ENCODE measurements at regions not wholly inside any gene's neighbourhood (a gene's known extent, or its start where the extent isn't known, plus 50 kb on each side); places are given as distances from the start of the nearest gene placed in this dataset.
"Not testable (repeated sequence)": the region's sequence is repeated elsewhere in the genome, so short reads cannot be mapped to it uniquely, and the experiment has no call there.

DNA sequence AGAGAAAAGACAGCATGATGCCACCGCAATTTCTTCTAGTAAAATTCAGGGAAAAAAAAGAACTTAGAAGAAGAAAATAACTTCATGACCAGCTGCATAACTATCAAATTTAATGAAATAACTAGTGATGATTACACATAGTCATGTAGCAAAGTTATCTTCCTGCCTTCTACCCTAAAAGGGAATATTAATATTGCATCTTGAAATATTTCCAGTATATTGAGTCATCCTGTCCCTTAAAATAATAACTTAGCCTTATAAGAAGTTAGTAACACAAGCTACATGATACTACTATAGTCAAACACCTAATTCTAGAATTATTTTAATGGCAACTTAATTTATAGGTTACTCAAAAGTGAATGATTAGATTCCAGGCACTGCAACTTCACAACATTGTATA, 289.2 kb downstream of the KLF12 start:
- no peak for DNase-seq (ENCODE audit: low spot score)

DNA sequence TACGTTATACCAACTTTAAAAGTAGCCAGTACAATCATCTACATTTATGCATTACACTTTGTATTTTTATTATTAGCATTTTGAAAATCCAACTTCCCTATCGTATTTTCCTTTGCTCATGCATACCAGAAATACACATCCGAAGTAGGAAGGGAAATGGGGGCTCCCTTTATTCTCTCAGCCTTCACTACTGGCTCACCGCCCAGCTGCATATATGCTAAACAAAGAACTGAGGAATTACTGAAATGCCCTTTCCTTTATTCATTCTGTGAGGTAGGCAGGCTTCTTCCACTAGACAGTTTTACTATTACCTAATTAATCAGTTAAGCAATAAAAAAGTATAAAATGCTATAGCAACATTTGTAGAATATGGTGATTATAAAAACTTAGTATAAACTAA, 291.6 kb downstream of the KLF12 start:
- no peak for DNase-seq (ENCODE audit: low spot score)

DNA sequence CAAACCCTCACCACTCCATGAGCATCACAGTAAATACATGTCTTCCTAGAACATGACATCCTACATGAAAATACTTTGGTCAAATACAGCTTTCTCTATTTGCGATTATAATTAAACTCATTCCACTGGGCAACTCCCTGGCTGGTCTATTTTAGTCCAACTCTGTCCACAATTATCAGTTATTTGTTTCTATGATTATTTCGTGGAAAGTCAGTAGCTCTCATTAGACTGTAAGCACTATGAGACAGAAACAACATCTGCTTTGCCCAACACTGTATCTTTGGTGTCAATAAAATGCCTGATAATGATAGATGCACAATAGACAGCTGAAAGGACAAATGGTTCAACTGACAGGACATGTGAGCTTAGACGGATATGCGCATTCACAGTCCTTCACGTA, 292.0 kb downstream of the KLF12 start:
- no peak for DNase-seq (ENCODE audit: low spot score)

DNA sequence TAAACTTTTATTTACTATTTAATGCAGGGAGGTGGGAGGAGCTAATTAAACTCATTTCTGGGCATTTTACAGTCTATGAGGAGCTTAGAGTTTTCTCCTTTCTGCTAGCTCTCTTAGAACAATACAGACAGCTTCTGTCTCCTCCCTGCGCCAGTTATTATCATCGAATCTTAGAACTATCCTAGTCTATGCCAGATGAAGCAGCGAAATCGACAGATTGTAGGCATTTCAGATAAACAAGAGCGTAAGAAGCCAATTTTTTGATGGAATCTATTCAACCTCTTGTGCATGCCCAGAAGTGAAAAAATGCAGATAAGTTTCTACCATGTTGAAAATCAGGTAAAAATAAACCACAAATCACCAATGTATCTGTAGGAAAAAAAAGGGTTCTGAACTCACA, 297.1 kb downstream of the KLF12 start:
- DNase-seq (ENCODE audit: low spot score), result no peak

DNA sequence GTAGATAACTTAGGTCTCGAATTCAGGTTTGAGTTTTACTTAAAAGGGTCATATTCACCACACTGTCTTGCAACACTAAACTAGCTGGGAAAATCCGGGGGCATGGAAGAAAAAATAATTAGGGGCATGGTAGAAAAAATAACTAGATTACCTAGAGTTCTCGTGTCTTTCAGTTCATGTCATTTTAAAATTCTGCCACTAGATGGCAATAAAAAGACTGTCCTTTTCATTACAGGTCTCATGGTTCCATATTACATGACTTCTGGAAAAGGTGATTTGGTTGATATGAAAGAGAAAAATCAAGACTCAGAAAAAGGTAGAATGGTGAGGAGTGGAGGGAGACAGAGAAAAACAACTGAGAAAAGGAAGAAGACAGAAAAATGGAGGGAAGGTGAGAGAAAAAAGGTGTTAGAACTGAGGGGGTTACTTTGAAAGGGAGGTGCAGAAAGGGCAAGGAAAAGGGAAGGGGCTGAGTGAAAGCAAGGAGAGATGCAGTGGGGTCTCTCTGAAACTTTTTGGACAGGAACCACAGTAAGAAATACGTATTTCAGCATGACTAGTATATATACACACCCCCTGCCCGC, 299.0 kb downstream of the KLF12 start:
- DNase-seq (ENCODE audit: low spot score), result peak; percentile 49

DNA sequence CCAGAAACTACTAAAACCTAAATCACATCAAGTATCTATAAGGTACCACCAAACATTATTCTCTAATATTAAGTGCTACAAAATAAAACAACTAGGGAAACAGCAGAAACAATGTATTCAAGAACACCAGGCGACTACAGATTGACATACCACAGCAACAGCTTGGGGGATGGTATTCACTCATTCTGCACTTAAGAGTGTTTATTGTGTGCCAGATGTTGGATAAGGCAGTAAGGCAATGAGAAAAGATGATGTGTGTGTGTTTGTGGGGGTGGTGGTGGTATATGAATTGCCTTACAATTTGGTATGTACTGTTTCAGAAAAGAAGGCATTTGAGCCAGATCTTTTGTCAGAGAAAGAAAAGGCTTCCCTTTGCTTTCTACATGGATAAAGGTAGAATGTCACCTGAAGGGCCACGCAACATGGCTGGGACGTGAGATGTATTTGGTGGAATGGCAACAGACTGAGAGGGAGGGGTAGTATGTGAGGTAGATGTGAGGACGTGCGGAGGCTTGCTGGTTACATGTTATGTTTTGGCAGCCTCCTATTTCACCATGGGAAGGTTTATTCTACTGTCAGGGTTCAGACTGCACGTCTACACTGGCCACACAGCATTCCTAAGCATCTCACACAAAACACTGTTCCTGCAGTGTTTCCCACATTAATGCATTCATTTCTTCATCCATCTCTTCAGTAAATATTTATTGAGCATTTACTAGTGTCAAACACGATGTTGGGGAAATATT, 300.7 kb downstream of the KLF12 start:
- DNase-seq (ENCODE audit: low spot score), result no peak

DNA sequence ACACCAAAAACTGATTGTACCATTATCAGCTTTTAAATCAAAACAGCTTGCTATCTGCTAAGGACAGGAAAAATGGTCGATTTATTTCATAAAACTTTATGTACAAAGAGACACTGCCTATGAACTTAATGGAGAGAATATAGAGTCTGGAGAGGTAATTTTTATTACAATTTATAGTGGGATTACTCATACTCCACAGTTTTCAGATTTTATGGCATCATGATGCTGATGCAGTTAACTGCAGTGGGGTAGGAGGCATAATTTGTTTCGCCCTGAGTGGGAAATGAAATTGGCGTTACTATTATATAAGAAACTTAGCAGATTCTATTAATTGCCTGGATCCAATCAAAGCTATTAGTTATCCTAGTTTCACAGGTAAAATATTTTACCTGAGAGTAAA, 301.4 kb downstream of the KLF12 start:
- DNase-seq (ENCODE audit: low spot score), result no peak

DNA sequence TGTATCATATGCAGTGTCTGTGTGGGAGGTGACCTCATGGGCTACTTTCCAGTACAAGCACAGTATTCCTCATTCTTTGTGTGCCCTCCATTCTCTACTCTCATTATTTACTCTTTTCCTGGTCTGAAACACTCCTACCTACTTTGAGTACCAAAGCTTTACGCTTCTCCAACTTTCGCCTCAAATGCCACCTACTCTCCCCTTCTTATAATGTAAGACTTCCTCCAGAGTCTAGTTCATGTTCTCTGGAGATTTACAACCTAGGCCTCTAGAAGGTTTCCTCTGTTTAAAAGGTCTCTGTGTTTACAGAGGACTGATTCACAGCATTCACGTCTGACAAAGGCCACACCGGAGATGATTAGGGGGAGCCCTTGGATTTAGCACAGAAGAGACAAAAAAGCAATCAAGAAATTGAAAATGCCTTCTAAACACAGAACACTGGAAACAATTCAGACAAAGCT, 302.0 kb downstream of the KLF12 start:
- no peak for DNase-seq (ENCODE audit: low spot score)

DNA sequence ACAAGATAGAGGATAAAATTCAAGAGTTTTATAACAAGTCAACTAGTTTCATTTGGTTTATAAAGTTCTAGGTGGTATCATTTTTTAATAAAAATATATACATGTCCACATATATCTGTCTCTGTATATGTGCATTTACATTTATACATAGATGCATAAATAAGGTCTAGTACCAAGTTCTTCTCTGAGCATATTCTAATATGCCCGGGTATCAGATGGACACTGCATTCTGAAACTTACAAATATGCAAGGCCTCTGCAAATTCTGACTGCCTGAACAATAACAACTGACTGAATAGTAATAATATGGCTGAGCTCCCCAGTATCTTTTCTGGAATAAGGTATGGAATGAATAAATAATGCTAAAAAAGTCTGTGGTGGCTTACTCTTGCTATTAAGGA, 304.8 kb downstream of the KLF12 start:
- DNase-seq (ENCODE audit: low spot score), result no peak

DNA sequence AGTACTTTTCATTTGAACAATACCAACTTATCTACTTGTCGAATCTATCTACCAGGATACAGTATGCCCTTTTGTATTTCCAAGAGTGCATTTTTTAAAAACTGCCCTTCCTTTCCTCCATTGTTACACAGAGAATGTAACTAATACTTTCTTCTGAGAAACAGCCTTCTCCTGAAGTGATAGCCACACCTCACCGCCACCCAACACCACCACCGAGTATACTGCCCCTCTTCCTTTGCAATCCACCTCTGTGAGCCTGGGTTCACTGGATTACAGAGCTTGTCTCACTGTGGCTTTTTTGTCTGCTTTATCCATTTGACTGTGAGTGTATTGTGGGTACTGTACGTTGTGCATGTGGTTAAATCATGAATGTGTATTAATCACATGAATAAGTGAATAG, 305.4 kb downstream of the KLF12 start:
- no peak for DNase-seq (ENCODE audit: low spot score)

DNA sequence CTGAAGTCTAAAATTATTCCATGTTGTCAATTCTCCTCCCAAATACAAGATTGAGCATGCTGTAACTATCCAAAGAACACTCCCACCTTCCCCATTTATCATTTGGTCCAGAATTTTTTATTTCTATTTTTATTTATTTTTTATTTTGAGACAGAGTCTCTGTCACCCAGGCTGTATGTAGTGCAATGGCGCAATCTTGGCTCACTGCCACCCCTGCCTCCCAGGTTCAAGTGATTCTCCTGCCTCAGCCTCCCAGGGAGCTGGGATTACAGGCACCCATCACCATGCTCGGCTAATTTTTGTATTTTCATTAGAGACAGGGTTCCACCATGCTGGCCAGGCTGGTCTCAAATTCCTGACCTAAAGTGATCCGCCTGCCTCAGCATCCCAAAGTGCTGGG, 306.8 kb downstream of the KLF12 start:
- no peak for DNase-seq (ENCODE audit: low spot score)

DNA sequence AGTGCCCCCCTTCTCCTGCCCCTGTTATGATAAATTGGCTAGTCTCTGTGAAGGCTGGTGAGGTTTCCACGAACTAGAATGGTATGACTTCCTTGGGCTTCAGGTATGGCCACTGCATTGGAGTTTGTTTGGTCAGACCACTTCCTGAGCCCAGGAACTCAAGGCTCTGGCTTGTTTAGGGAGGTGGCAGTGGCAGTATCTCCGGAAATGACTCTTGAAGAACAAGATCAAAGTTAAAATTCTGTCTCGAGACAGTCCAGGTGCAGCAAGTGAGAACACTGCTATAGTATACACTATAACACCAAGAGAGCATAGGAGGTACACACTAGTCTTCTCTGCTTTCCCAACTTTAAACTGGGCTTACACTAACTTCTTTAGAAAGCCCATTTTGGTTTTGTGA, 309.1 kb downstream of the KLF12 start:
- DNase-seq (ENCODE audit: low spot score), result no peak

DNA sequence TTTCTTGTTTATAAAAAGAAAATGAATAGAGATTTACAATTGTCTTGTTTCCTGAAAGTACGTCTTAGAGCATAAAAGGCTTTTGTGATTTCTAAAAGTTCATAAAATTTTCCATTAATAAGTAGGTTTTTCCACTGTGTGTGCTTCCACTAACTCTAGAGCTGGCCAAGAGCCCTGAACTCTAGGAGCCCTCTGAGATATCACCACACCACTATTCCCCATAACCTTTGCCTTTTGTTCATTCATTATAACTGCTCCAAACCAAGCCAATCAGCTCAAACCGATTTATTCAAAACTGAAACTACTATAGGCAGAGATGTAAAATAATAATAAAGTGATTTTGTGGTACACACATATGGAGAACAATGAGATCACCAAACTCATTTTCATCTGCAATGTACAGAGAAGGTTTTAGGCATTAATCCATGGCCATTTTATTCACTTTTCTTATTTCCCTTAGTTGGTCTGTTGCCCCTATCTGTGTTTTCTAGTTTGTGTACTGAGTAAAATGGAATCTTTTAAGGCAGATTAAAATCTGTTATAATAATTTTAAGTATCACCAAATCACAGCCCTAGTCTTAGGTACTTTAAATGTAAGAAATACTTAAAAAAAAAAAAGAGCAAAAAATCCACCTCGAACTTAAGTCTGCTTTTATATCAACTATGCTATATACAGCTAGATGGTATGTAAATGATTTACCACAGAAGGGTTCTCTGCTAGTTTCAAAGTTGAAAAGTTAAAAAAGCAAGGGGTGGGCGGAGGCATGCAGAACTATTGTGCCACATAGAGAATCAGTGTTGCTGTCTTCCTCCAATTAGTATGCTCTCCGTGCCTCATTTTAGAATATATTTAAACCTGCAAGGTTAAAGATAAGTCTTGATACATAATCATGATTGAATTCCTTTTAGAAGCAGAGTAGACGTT, 311.3 kb downstream of the KLF12 start:
- DNase-seq (ENCODE audit: low spot score), result no peak

DNA sequence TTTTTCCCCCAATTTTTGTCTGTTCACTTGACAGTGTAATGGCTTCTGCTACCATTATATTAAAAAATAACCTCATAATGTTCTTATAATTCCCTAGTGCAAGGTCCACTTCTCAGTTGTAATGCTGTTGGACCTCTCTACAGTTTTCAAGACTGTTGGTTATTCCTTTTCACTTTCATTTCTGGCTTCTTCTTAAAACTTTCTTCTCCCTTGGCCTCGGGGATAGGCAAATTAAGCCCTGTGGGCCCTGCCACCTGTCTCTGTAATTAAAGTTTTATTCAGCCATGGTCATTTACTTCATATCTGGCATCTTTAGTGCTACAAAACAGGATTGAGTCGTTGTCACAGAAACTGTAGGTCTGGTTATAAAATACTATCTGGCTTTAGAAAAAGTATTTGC, 313.5 kb downstream of the KLF12 start:
- no peak for DNase-seq (ENCODE audit: low spot score)

DNA sequence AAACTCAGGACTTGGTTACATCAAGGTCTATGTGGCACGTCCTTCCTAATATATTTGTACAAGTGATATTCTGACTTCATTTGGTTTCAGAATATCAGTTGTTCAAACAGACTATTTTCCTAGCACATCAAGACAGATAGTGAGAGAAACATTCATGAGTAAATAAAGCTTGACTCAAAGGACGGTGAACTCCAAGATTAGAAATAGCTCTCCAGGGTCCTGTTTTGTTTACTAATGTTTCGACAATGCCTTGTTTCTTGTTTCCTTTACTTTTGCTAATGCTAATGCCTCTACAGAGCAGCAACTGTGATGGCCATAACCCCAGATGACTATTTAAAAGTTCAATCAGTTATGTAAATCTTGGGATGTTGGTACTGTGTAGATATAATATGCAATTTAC, 313.9 kb downstream of the KLF12 start:
- DNase-seq (ENCODE audit: low spot score), result no peak

DNA sequence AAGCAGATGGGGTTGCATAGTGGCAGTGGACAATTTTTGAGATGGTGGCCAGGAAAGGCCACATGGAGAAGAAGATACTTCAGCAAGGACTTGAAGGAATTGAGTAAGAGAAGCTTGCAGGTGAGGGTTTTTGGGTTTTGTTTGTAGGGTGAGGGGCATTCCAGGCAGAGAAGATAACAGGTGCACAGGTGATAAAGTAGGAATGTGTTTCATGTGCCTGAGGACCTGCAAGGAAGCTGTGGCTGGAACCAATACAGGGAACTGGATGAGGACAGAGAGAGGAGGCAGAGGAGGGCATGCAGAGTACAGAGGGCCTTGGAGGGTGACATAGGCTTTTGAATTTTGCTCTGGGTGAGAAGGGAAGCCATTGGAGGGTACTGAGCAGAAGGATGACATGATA, 314.5 kb downstream of the KLF12 start:
- no peak for DNase-seq (ENCODE audit: low spot score)

DNA sequence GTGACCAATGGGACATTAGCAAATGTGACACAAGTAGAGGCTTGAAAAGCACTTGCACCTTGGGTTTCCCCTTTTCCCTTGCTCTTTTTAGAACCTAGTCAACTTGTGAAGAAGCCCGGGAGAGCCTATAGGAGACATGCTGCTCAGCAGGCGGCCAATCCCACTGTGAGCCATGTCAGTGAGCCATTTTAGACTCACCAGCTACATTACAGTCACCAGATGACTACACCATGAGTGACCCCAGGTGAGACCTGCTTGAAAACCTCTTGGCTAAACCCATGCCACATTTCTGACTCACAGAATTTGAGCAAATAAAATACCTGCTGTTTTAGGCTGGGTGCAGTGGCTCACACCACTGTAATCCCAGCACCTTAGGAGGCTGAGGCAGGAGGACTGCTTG, 317.5 kb downstream of the KLF12 start:
- no peak for DNase-seq (ENCODE audit: low spot score)

DNA sequence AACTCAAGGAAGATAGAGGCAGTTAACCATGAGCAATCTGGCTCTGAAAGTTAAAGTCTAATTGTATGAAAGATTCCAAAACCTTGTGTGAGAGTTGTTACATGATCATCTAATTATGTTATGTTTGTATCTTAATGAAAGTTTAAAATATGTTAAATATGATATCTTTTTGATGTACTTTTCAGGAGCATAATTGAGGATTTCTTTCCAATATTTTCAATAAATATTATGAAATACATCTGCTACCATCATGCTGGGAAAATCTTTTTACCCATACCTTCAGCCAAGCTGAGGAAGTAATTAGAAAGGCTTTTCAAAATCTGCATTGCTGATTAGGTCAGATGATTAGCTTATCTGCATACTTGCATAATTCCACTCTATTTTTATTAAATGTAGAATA, 318.4 kb downstream of the KLF12 start:
- no peak for DNase-seq (ENCODE audit: low spot score)

DNA sequence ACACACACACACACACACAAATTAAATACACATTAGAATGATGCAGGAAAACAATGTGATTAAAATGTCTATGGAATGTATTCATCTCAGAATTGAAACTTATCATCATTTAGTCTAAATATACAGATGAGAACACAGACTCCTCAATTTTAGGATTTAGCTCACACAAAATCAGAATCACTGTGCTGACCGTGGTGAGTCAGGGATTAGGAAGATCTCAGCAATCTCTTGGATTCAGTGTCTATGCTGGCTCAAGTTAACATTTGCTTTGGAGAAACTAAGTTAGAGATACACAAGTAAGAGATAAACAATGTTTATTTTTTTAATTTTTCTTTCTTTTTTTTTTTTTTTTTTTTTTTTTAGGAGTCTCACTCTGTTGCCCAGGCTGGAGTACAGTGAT, 323.6 kb downstream of the KLF12 start:
- no peak for DNase-seq (ENCODE audit: low spot score)

DNA sequence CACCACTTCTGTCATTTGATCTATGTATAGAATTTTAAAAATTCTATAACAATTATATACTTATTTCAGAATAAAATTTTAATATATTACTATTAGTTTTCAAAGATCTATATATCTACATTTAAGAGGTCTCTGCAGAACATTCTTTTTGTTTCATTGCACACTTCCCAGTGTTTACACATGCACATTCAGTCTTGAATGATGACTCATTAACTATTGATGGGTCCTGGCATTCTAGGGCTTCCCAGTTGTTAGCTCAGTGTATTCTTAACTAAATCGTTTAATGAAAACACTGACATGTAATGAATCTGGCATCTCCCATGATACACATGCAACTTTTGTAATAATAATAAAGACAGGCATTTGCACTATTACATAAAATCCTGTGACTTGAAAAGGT, 324.6 kb downstream of the KLF12 start:
- no peak for DNase-seq (ENCODE audit: low spot score)

DNA sequence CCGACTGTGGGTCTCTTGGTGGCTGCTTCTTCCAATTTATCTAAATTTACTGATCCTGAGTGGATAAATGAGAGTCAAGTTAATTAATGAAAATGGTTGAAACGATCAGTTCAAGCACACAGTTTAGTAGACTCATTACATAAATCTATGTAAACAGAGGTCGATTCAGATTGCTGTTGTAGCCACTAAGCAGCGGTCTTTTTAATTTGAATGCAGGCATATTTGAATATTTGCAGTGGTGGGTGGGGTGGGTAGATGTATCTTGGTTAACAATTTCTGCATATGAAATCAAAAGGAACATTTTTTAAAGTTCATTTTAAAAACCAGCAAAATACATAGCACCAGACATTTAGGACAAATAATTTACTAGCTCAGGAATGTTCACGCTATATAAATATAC, 325.9 kb downstream of the KLF12 start:
- no peak for DNase-seq (ENCODE audit: low spot score)

DNA sequence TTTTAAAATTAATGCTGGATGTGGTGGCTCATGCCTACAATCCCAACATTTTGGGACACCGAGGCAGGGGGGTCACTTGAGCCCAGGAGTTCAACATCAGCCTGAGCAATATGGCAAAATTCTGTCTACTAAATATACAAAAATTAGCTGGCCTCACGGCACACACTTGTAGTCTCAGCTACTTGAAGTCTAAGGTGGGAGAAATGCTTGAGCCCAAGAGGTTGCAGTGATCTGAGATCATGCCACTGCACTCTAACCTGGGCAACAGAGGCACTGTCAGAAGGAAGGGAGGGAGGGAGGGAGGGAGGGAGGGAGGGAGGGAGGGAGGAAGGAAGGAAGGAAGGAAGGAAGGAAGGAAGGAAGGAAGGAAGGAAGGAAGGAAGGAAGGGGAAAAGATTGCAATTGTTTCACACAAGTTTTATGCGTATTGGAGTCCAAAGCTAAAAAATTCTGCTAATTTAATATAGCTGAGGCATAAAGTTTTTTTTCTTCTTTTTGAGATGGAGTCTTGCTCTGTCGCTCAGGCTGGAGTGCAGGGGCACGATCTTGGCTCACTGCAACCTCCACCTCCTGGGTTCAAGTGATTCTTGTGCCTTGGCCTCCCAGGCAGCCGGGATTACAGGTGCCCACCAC, 328.8 kb downstream of the KLF12 start:
- not testable (repeated sequence) for DNase-seq (ENCODE audit: low spot score)

DNA sequence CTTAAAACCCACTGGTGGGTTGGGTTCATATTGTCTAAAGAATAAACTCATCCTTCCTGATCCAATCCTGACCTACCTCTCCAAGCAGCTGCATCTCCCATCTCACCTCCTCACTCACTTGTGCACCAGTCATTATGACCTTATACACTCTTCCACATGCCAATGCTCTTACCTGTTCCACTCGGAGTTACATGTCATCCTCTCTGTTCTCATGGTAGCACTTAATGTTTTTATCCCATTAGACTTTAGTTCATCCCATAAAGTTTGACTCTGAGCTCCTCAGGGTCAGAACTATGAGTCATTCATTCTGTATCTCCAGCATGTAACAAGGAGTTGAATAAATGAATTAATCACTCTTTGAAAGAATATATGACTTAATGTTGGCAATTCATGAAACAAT, 330.2 kb downstream of the KLF12 start:
- no peak for DNase-seq (ENCODE audit: low spot score)

All from AG20443 (cell line).